ENCODE measurements at regions not wholly inside any gene's neighbourhood (a gene's known extent, or its start where the extent isn't known, plus 50 kb on each side); places are given as distances from the start of the nearest gene placed in this dataset.

GRCh38 chr1:17920881-17921640 lies 165.9 kb downstream of the ACTL8 start:
- Histone ChIP-seq H3K4me1 (no peaks in the 10 kb centered on the region), H3K4me3 (no peak overlapping the region), H3K36me3 (no peaks in the 10 kb centered on the region), H3K27ac (no peak overlapping the region), H3K9me3 (no peaks in the 10 kb centered on the region), H3K27me3 (replicated peaks in 1 of 7) (peaks cover 0 to 97% (median 24%) of the 10 kb centered on the region in 7 donors)
- DNase-seq = peak; percentile 25
- no peak for TF ChIP-seq POLR2AphosphoS5 (IDR thresholded peaks at IDR 0.05)
- no peak for TF ChIP-seq POLR2A (IDR thresholded peaks at IDR 0.05)
- TF ChIP-seq CTCF (IDR thresholded peaks at IDR 0.05 in 8 of 11, conservative IDR thresholded peaks at IDR 0.05 in 3 of 11) = no peak
- WGBS, 5 donors = 64 to 73% (median 68%) methylated on average over 8 to 9 of the region's 9 CpGs
- intact Hi-C loops (cut with DNase I; ENCODE audit: low total_unique reads) = no loop called here

- Histone ChIP-seq H3K27me3 (replicated peaks in 1 of 7) (peaks cover 0 to 97% (median 13%) of the 10 kb centered on the region in 7 donors), H3K4me1 (no peaks in the 10 kb centered on the region), H3K4me3 (no peak overlapping the region), H3K36me3 (no peaks in the 10 kb centered on the region), H3K9me3 (no peaks in the 10 kb centered on the region), H3K27ac (no peak overlapping the region)
- peak in 6 of 11 experiments; percentile 29 to 47 (median 35) for TF ChIP-seq CTCF (IDR thresholded peaks at IDR 0.05 in 8 of 11, conservative IDR thresholded peaks at IDR 0.05 in 3 of 11)
- TF ChIP-seq POLR2A (IDR thresholded peaks at IDR 0.05) = no peak
- DNase-seq = peak; percentile 41
- WGBS, 5 donors = 11 to 24% (median 14%) methylated on average over 6 of the region's 6 CpGs
- intact Hi-C loops (cut with DNase I; ENCODE audit: low total_unique reads) = no loop called here
Observed at GRCh38 chr1:17922833-17923232, 167.7 kb downstream of the ACTL8 start.

- H3K4me3 ChIP-seq = no peak overlapping the region
- 53 to 87% (median 70%) methylated on average over 4 of the region's 4 CpGs for WGBS, 5 donors
- no peaks in the 10 kb centered on the region for H3K36me3 ChIP-seq
- DNase-seq = peak; percentile 31
- H3K4me1 ChIP-seq = no peaks in the 10 kb centered on the region
- TF ChIP-seq CTCF (IDR thresholded peaks at IDR 0.05 in 8 of 11, conservative IDR thresholded peaks at IDR 0.05 in 3 of 11) (no peak), POLR2A (IDR thresholded peaks at IDR 0.05) (no peak), POLR2AphosphoS5 (IDR thresholded peaks at IDR 0.05) (no peak)
- no peaks in the 10 kb centered on the region for H3K9me3 ChIP-seq
- peaks cover 0 to 97% (median 6%) of the 10 kb centered on the region in 7 donors for H3K27me3 ChIP-seq (replicated peaks in 1 of 7)
- no peak overlapping the region for H3K27ac ChIP-seq
- intact Hi-C loops (cut with DNase I; ENCODE audit: low total_unique reads) = no loop called here
Observed at GRCh38 chr1:17923666-17924065, 168.5 kb downstream of the ACTL8 start.

GRCh38 chr1:17924578-17924977 lies 169.4 kb downstream of the ACTL8 start:
- H3K4me1 ChIP-seq = no peaks in the 10 kb centered on the region
- H3K27ac ChIP-seq = no peak overlapping the region
- intact Hi-C loops (cut with DNase I; ENCODE audit: low total_unique reads) = no loop called here
- no peak overlapping the region for H3K4me3 ChIP-seq
- peaks cover 0 to 97% (median 5%) of the 10 kb centered on the region in 7 donors for H3K27me3 ChIP-seq (replicated peaks in 1 of 7)
- H3K9me3 ChIP-seq = no peaks in the 10 kb centered on the region
- H3K36me3 ChIP-seq = no peaks in the 10 kb centered on the region
- peak; percentile 28 for DNase-seq
- TF ChIP-seq POLR2A (IDR thresholded peaks at IDR 0.05) (no peak), CTCF (IDR thresholded peaks at IDR 0.05 in 8 of 11, conservative IDR thresholded peaks at IDR 0.05 in 3 of 11) (no peak), POLR2AphosphoS5 (IDR thresholded peaks at IDR 0.05) (no peak)

Data from spleen (tissue), 11 donors.